H1 (cell line): ENCODE measurements at regions not wholly inside any gene's neighbourhood (a gene's known extent, or its start where the extent isn't known, plus 50 kb on each side); places are given as distances from the start of the nearest gene placed in this dataset.

ENCODE experiments used
- CTCF ChIA-PET: fragments of 300-600 bp; sonication (Branson Sonifier 250); formaldehyde crosslinking; loops from one replicate; lab custom pipeline; 2021; ENCODE audit not compliant: partially characterized antibody; lab: Charles Lee
- POLR2A ChIA-PET: fragments of 300-600 bp; sonication (Branson Sonifier 250); formaldehyde crosslinking; loops from one replicate; lab custom pipeline; 2021; ENCODE audit warnings: inconsistent platforms; ENCODE audit not compliant: partially characterized antibody; lab: Charles Lee
- DNase-seq, 2 experiments: peaks; one replicate each; pipeline versions ENCODE4 v3.0.0 to v3.0.0-alpha.2; 2010 to 2022; ENCODE audit warnings: low spot score in 2 of 2, low read depth in 1 of 2, mixed read lengths in 1 of 2
- FAIRE-seq: peaks from 2 replicates; lab custom pipeline; 2011; peaks lifted over from hg19 to GRCh38; lab: Jason Lieb, UNC
- H2AFZ ChIP-seq: 2 replicates; pipeline ENCODE4 v1.8.1; 2012; ENCODE audit warnings: low read length, inconsistent platforms
- H2AK5ac ChIP-seq: 2 replicates; pipeline ENCODE4 v1.6.1; 2013; ENCODE audit warnings: low read depth, low read length
- H2BK120ac ChIP-seq: replicated peaks from 2 replicates; pipeline ENCODE3; 2013; ENCODE audit warnings: low read depth, low read length, inconsistent platforms
- H2BK12ac ChIP-seq: 2 replicates; pipeline ENCODE4 v1.6.1; 2013; ENCODE audit warnings: low read depth, low read length
- H2BK15ac ChIP-seq: 2 replicates; pipeline ENCODE4 v1.6.1; 2013; ENCODE audit warnings: low read length
- H2BK20ac ChIP-seq: 2 replicates; pipeline ENCODE4 v1.6.1; 2013; ENCODE audit warnings: low read length
- H2BK5ac ChIP-seq: 2 replicates; pipeline ENCODE4 v1.6.1; 2013; ENCODE audit warnings: low read depth, low read length
- H3K14ac ChIP-seq: 2 replicates; pipeline ENCODE4 v1.6.1; 2013; ENCODE audit warnings: inconsistent platforms; ENCODE audit not compliant: insufficient read length
- H3K18ac ChIP-seq: 2 replicates; pipeline ENCODE4 v1.6.1; 2013; ENCODE audit warnings: low read length; ENCODE audit errors: extremely low read depth
- H3K23ac ChIP-seq: 2 replicates; pipeline ENCODE4 v1.6.1; 2013; ENCODE audit warnings: inconsistent platforms; ENCODE audit not compliant: insufficient read length
- H3K23me2 ChIP-seq: 2 replicates; pipeline ENCODE4 v1.6.1; 2013; ENCODE audit warnings: low read depth, low read length
- H3K27ac ChIP-seq: 2 replicates; pipeline ENCODE4 v1.6.1; 2011; ENCODE audit warnings: low read depth, low read length, inconsistent platforms
- H3K27me3 ChIP-seq, 4 experiments: replicated peaks in 1 of 4; 1 replicate in 1 of 4; 2 replicates in 3 of 4; pipeline versions ENCODE4 v1.6.1 to v1.8.1; 2011 to 2013; ENCODE audit warnings: low read length in 3 of 4, mild to moderate bottlenecking in 3 of 4, inconsistent platforms in 2 of 4, mixed read lengths in 2 of 4, moderate library complexity in 1 of 4; ENCODE audit not compliant: control insufficient read depth in 3 of 4, insufficient read depth in 3 of 4; ENCODE audit errors: extremely low read depth in 1 of 4
- H3K36me3 ChIP-seq, 4 experiments: 2 replicates each; pipeline versions ENCODE4 v1.6.1 to v1.8.1; 2011 to 2013; ENCODE audit warnings: mild to moderate bottlenecking in 4 of 4, low read length in 3 of 4, moderate library complexity in 2 of 4, control low read depth in 1 of 4, inconsistent platforms in 1 of 4; ENCODE audit not compliant: insufficient read depth in 4 of 4, control insufficient read depth in 2 of 4
- H3K4ac ChIP-seq: replicated peaks from 2 replicates; pipeline ENCODE3; 2013; ENCODE audit warnings: low read length, low read depth, mixed read lengths, inconsistent platforms; ENCODE audit not compliant: insufficient read length
- H3K4me1 ChIP-seq, 4 experiments: replicated peaks in 1 of 4; 1 replicate in 1 of 4; 2 replicates in 3 of 4; pipeline versions ENCODE4 v1.6.1 to v1.8.1; 2011 to 2013; ENCODE audit warnings: low read length in 3 of 4, inconsistent platforms in 2 of 4, mixed read lengths in 1 of 4; ENCODE audit not compliant: insufficient read depth in 4 of 4, control insufficient read depth in 3 of 4
- H3K4me2 ChIP-seq, 2 experiments: 2 replicates each; pipeline versions ENCODE4 v1.6.1 to v1.8.1; 2011 to 2013; ENCODE audit warnings: low read depth in 2 of 2, low read length in 2 of 2, control low read depth in 1 of 2, inconsistent platforms in 1 of 2, mild to moderate bottlenecking in 1 of 2; ENCODE audit not compliant: insufficient read depth in 1 of 2
- H3K4me3 ChIP-seq, 4 experiments: fragments of 200-600, 300-600 bp in 1 of 4; sonication (generic), shearing (Covaris generic), sonication (Bioruptor Twin) in 1 of 4; 2 replicates each; pipeline versions ENCODE4 v1.5.1 to v1.8.1; 2011 to 2016; ENCODE audit warnings: low read length in 4 of 4, low read depth in 3 of 4, control low read depth in 2 of 4, inconsistent platforms in 2 of 4, mild to moderate bottlenecking in 2 of 4, mixed read lengths in 1 of 4, moderate library complexity in 1 of 4; ENCODE audit not compliant: insufficient read depth in 2 of 4; ENCODE audit errors: extremely low read depth in 1 of 4
- H3K56ac ChIP-seq: replicated peaks from 2 replicates; pipeline ENCODE3; 2013; ENCODE audit warnings: low read depth, mild to moderate bottlenecking, mixed read lengths, low read length, inconsistent platforms; ENCODE audit not compliant: insufficient read length
- H3K79me1 ChIP-seq: 2 replicates; pipeline ENCODE4 v1.6.1; 2013; ENCODE audit warnings: low read depth, low read length, control low read depth
- H3K79me2 ChIP-seq, 2 experiments: 2 replicates each; pipeline versions ENCODE4 v1.6.1 to v1.8.1; 2012 to 2013; ENCODE audit warnings: low read length in 2 of 2, mild to moderate bottlenecking in 2 of 2, inconsistent platforms in 1 of 2; ENCODE audit not compliant: insufficient read depth in 2 of 2, control insufficient read depth in 1 of 2
- H3K9ac ChIP-seq, 4 experiments: replicated peaks in 1 of 4; 1 replicate in 1 of 4; 2 replicates in 3 of 4; pipeline versions ENCODE4 v1.6.1 to v1.8.1; 2011 to 2013; ENCODE audit warnings: low read depth in 3 of 4, low read length in 3 of 4, control low read depth in 2 of 4, mild to moderate bottlenecking in 2 of 4, moderate library complexity in 2 of 4, inconsistent platforms in 1 of 4; ENCODE audit errors: extremely low read depth in 1 of 4
- H3K9me3 ChIP-seq, 2 experiments: 2 replicates each; pipeline versions ENCODE4 v1.6.1 to v1.8.1; 2012 to 2013; ENCODE audit warnings: mild to moderate bottlenecking in 2 of 2, moderate library complexity in 2 of 2, control low read depth in 1 of 2, inconsistent platforms in 1 of 2, low read depth in 1 of 2, low read length in 1 of 2, mixed read lengths in 1 of 2; ENCODE audit not compliant: insufficient read depth in 2 of 2
- H4K20me1 ChIP-seq, 2 experiments: replicated peaks in 1 of 2; 2 replicates each; pipeline versions ENCODE3 to v1.8.1; 2011 to 2013; ENCODE audit warnings: inconsistent platforms in 2 of 2, low read length in 2 of 2, mild to moderate bottlenecking in 1 of 2; ENCODE audit not compliant: insufficient read depth in 2 of 2, control insufficient read depth in 1 of 2
- H4K5ac ChIP-seq: 2 replicates; pipeline ENCODE4 v1.6.1; 2013; ENCODE audit warnings: low read length, low read depth, mixed read lengths, inconsistent platforms; ENCODE audit not compliant: insufficient read length
- H4K8ac ChIP-seq: 2 replicates; pipeline ENCODE4 v1.8.0; 2013; ENCODE audit warnings: mild to moderate bottlenecking, moderate library complexity, low read length, inconsistent platforms; ENCODE audit not compliant: insufficient read depth; ENCODE audit errors: extremely low read depth
- H4K91ac ChIP-seq: replicated peaks from 2 replicates; pipeline ENCODE3; 2013; ENCODE audit warnings: low read length, mixed read lengths, inconsistent platforms; ENCODE audit not compliant: insufficient read length
- ATF3 ChIP-seq: IDR thresholded peaks from 2 replicates; pipeline ENCODE4 v1.6.1; 2011; ENCODE audit warnings: low read depth, mild to moderate bottlenecking, low read length; ENCODE audit not compliant: insufficient read depth
- BCL11A ChIP-seq, 2 experiments: IDR thresholded peaks; one replicate each; pipeline ENCODE4 v1.6.1; 2011; ENCODE audit warnings: low read depth in 2 of 2, low read length in 2 of 2, mild to moderate bottlenecking in 2 of 2
- CREB1 ChIP-seq: IDR thresholded peaks from 2 replicates; pipeline ENCODE4 v1.6.1; 2012; ENCODE audit warnings: inconsistent platforms
- EP300 ChIP-seq, 2 experiments: IDR thresholded peaks; 1 replicate in 1 of 2; 2 replicates in 1 of 2; pipeline ENCODE4 v1.6.1; 2011 to 2012; ENCODE audit warnings: low read depth in 2 of 2, low read length in 2 of 2, mild to moderate bottlenecking in 2 of 2, borderline replicate concordance in 1 of 2, inconsistent platforms in 1 of 2, moderate library complexity in 1 of 2
- HDAC2 ChIP-seq, 2 experiments: fragments of 300-600 bp in 1 of 2; sonication (generic) in 1 of 2; IDR thresholded peaks; 2 replicates each; pipeline ENCODE4 v1.6.1; 2011 to 2012; ENCODE audit warnings: low read depth in 2 of 2, low read length in 2 of 2, mild to moderate bottlenecking in 2 of 2, moderate library complexity in 2 of 2, borderline replicate concordance in 1 of 2, inconsistent platforms in 1 of 2
- POU5F1 ChIP-seq: IDR thresholded peaks from 2 replicates; pipeline ENCODE4 v1.6.1; 2011; ENCODE audit warnings: low read depth, mild to moderate bottlenecking, low read length, moderate library complexity
- RFX5 ChIP-seq: IDR thresholded peaks from 2 replicates; pipeline ENCODE4 v1.6.1; 2011; ENCODE audit warnings: low read depth, low read length, improper control_type of control experiment, borderline replicate concordance
- USF2 ChIP-seq: IDR thresholded peaks from 2 replicates; pipeline ENCODE4 v1.6.1; 2011; ENCODE audit warnings: low read length, improper control_type of control experiment
- YY1 ChIP-seq: IDR thresholded peaks from 2 replicates; pipeline ENCODE4 v1.6.1; 2011; ENCODE audit warnings: low read depth, mild to moderate bottlenecking, low read length
- WGBS, 2 experiments: shearing (Covaris generic) in 1 of 2; methylation state at CpG; one replicate each; pipeline versions ENCODE4 v1.1.6 to v1.1.7; 2013 to 2015; ENCODE audit warnings: low lambda C conversion rate in 2 of 2, mixed read lengths in 2 of 2, inconsistent platforms in 1 of 2, low coverage in 1 of 2, missing lambda C conversion rate in 1 of 2; ENCODE audit not compliant: insufficient replicate concordance in 2 of 2, insufficient coverage in 1 of 2, insufficient read length in 1 of 2; ENCODE audit errors: extremely low coverage in 1 of 2, missing lambda C conversion rate in 1 of 2; 5-methylcytosine and 5-hydroxymethylcytosine counted together

- Histone ChIP-seq H2AK5ac (no peak overlapping the region; the same call in 1 of the 2 replicates), H2BK5ac (peak overlapping the region; percentile 92; the same call in 1 of the 2 replicates), H3K36me3 (no peaks in the 10 kb centered on the region; a peak in 1 of 8 replicates), H3K9me3 (no peaks in the 10 kb centered on the region), H2BK20ac (no peak overlapping the region), H2BK12ac (peak overlapping the region; percentile 73), H2AFZ (no peak overlapping the region), H3K4me3 (peak overlapping the region in 1 of 4 experiments; percentile 21; a peak in 1 of 8 replicates), H2BK15ac (no peak overlapping the region), H3K56ac (no peak overlapping the region), H3K27ac (peak overlapping the region; percentile 54; the same call in 1 of the 2 replicates), H2BK120ac (peak overlapping the region; percentile 90), H4K20me1 (no peaks in the 10 kb centered on the region), H4K91ac (peak overlapping the region; percentile 77), H3K4me1 (peaks cover 12 to 27% (median 22%) of the 10 kb centered on the region in 4 experiments), H3K23me2 (no peaks in the 10 kb centered on the region), H3K4me2 (peak overlapping the region; percentile 37 to 47; a peak in 3 of 4 replicates), H4K5ac (peak overlapping the region; percentile 66), H3K9ac (no peak overlapping the region), H3K18ac (peak overlapping the region; percentile 72; the same call in 1 of the 2 replicates), H3K14ac (no peak overlapping the region), H3K23ac (no peak overlapping the region), H3K79me1 (no peaks in the 10 kb centered on the region), H3K79me2 (no peaks in the 10 kb centered on the region), H4K8ac (no peak overlapping the region), H3K27me3 (peaks cover 0 to 2% (median 0%) of the 10 kb centered on the region in 4 experiments; a peak in 2 of 7 replicates), H3K4ac (no peak overlapping the region)
- FAIRE-seq (peak; percentile 45), DNase-seq (no peak)
- ChIA-PET POLR2A (no interaction called here), CTCF (interaction anchor here (1.0 to 1.2 kb wide), 3 partner anchors 20 to 71 kb away, joined by 3 to 4 read pairs (median 3); no protein-coding TSS in a partner anchor)
- WGBS, 2 experiments: 13 to 100% methylated on average over 1 to 6 of the region's 6 CpGs
- TF ChIP-seq HDAC2 (IDR thresholded peaks at IDR 0.05; ENCODE audit: borderline replicate concordance in 1 of 2, low read depth in 2 of 2, low read length in 2 of 2) (0 out of 4 replicates have a peak, but pooled peaks of 1 of the 2 experiments have one; percentile 53), RFX5 (no peak), BCL11A (IDR thresholded peaks at IDR 0.05; ENCODE audit: low read depth in 2 of 2, low read length in 2 of 2) (no peak), EP300 (IDR thresholded peaks at IDR 0.05; ENCODE audit: borderline replicate concordance in 1 of 2, low read depth in 2 of 2, low read length in 2 of 2) (peak in 1 of 2 experiments; percentile 75; a peak in 1 of 3 replicates), USF2 (no peak), CREB1 (no peak), POU5F1 (no peak), YY1 (no peak), ATF3 (no peak)
These were observed 309.2 kb downstream of the FGFR2 start for GRCh38 chr10:121288864-121289661.
